ENCODE measurements at regions not wholly inside any gene's neighbourhood (a gene's known extent, or its start where the extent isn't known, plus 50 kb on each side); places are given as distances from the start of the nearest gene placed in this dataset.
"Not testable (repeated sequence)": the region's sequence is repeated elsewhere in the genome, so short reads cannot be mapped to it uniquely, and the experiment has no call there.

- DNase-seq (ENCODE audit: low read depth, low spot score): no peak
- no peak overlapping the region for H3K4me3 ChIP-seq (ENCODE audit: low read length)
Measured at GRCh38 chr1:4058122-4058521, 158.1 kb upstream of the C1orf174 start.

- no peak overlapping the region for H3K4me3 ChIP-seq (ENCODE audit: low read length)
Measured at GRCh38 chr1:4058706-4059105, 158.6 kb upstream of the C1orf174 start.

GRCh38 chr1:4059270-4059669 lies 159.2 kb upstream of the C1orf174 start:
- DNase-seq (ENCODE audit: low read depth, low spot score): no peak
- H3K4me3 ChIP-seq (ENCODE audit: low read length): no peak overlapping the region

More at GRCh38 chr1:4058706-4059105, 158.6 kb upstream of the C1orf174 start:
- peak; percentile 30 for DNase-seq (ENCODE audit: low read depth, low spot score)

GRCh38 chr1:4060850-4061249 lies 160.8 kb upstream of the C1orf174 start:
- DNase-seq (ENCODE audit: low read depth, low spot score): no peak
- H3K4me3 ChIP-seq (ENCODE audit: low read length): no peak overlapping the region

GRCh38 chr1:4061521-4062031 lies 161.5 kb upstream of the C1orf174 start:
- H3K4me3 ChIP-seq (ENCODE audit: low read length): no peak overlapping the region
- DNase-seq (ENCODE audit: low read depth, low spot score): no peak

- H3K4me3 ChIP-seq (ENCODE audit: low read length): no peak overlapping the region
- DNase-seq (ENCODE audit: low read depth, low spot score): no peak
Measured at GRCh38 chr1:4062041-4062440, 162.0 kb upstream of the C1orf174 start.

- DNase-seq (ENCODE audit: low read depth, low spot score): no peak
- H3K4me3 ChIP-seq (ENCODE audit: low read length): no peak overlapping the region
Measured at GRCh38 chr1:4062560-4062959, 162.5 kb upstream of the C1orf174 start.

- no peak for DNase-seq (ENCODE audit: low read depth, low spot score)
- H3K4me3 ChIP-seq (ENCODE audit: low read length): no peak overlapping the region
Measured at GRCh38 chr1:4062992-4063391, 162.9 kb upstream of the C1orf174 start.

GRCh38 chr1:4063516-4063915 lies 163.4 kb upstream of the C1orf174 start:
- DNase-seq (ENCODE audit: low read depth, low spot score): no peak
- H3K4me3 ChIP-seq (ENCODE audit: low read length): no peak overlapping the region

- DNase-seq (ENCODE audit: low read depth, low spot score): no peak
- H3K4me3 ChIP-seq (ENCODE audit: low read length): no peak overlapping the region
Measured at GRCh38 chr1:4064150-4064889, 164.2 kb upstream of the C1orf174 start.

GRCh38 chr1:4066860-4067599 lies 167.0 kb upstream of the C1orf174 start:
- no peak overlapping the region for H3K4me3 ChIP-seq (ENCODE audit: low read length)
- no peak for DNase-seq (ENCODE audit: low read depth, low spot score)

GRCh38 chr1:4068076-4068475 lies 168.0 kb upstream of the C1orf174 start:
- no peak for DNase-seq (ENCODE audit: low read depth, low spot score)
- H3K4me3 ChIP-seq (ENCODE audit: low read length): no peak overlapping the region

- H3K4me3 ChIP-seq (ENCODE audit: low read length): no peak overlapping the region
- DNase-seq (ENCODE audit: low read depth, low spot score): no peak
Measured at GRCh38 chr1:4071653-4072052, 171.6 kb upstream of the C1orf174 start.

GRCh38 chr1:4072481-4073153 lies 172.5 kb upstream of the C1orf174 start:
- no peak for DNase-seq (ENCODE audit: low read depth, low spot score)
- H3K4me3 ChIP-seq (ENCODE audit: low read length): no peak overlapping the region

- DNase-seq (ENCODE audit: low read depth, low spot score): no peak
- H3K4me3 ChIP-seq (ENCODE audit: low read length): no peak overlapping the region
Measured at GRCh38 chr1:4075436-4076225, 175.6 kb upstream of the C1orf174 start.

GRCh38 chr1:4076346-4076745 lies 176.3 kb upstream of the C1orf174 start:
- no peak for DNase-seq (ENCODE audit: low read depth, low spot score)
- H3K4me3 ChIP-seq (ENCODE audit: low read length): no peak overlapping the region

GRCh38 chr1:4078091-4078962 lies 178.3 kb upstream of the C1orf174 start:
- not testable (repeated sequence) for H3K4me3 ChIP-seq (ENCODE audit: low read length); DNase-seq (ENCODE audit: low read depth, low spot score)

- no peak for DNase-seq (ENCODE audit: low read depth, low spot score)
- H3K4me3 ChIP-seq (ENCODE audit: low read length): no peak overlapping the region
Measured at GRCh38 chr1:4079815-4080214, 179.7 kb upstream of the C1orf174 start.
